G401.6 (cell line): ENCODE measurements at regions not wholly inside any gene's neighbourhood (a gene's known extent, or its start where the extent isn't known, plus 50 kb on each side); places are given as distances from the start of the nearest gene placed in this dataset.
"Not testable (repeated sequence)": the region's sequence is repeated elsewhere in the genome, so short reads cannot be mapped to it uniquely, and the experiment has no call there.

Source experiments
- FAIRE-seq: peaks from 2 replicates; lab custom pipeline; 2012; peaks lifted over from hg19 to GRCh38; lab: Jason Lieb, UNC

- FAIRE-seq, result not testable (repeated sequence)
Observed at GRCh38 chr17:43345515-43345914, 53.3 kb upstream of the ARL4D start.

DNA sequence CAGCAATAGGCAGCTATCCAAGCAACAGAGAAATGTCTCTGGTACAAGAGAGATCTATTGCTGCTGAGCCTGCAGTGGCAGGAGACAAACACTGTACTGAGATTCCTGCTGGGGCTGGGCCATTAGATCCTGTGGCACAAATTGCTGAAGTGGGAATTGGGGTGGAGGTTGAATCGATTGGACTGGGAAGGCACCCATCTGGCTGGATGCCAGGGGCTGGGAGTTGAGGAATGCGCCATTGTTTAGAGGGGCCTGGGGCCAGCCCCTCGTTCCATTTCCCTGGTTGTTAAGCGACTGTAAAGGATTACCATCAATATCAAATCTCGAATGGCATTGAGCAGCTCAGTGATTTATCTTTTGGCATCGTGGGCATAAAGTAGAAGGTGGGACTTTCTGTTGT is 54.1 kb upstream of the ARL4D start:
- no peak for FAIRE-seq

DNA sequence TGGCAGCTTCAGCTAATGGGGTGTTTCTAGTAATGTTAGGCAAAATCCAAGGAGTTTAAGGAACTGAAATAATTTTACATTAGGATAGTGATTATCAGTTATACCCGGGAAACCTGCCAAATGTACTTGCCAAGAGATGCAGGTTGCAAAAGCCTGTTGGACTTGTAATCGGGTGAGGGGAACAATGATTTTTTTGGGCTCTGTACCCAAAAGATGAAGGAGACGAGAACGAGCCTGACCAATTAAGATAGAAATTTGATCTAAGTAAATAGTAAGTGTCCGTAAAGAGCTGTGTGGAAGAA is 56.3 kb upstream of the ARL4D start:
- no peak for FAIRE-seq

DNA sequence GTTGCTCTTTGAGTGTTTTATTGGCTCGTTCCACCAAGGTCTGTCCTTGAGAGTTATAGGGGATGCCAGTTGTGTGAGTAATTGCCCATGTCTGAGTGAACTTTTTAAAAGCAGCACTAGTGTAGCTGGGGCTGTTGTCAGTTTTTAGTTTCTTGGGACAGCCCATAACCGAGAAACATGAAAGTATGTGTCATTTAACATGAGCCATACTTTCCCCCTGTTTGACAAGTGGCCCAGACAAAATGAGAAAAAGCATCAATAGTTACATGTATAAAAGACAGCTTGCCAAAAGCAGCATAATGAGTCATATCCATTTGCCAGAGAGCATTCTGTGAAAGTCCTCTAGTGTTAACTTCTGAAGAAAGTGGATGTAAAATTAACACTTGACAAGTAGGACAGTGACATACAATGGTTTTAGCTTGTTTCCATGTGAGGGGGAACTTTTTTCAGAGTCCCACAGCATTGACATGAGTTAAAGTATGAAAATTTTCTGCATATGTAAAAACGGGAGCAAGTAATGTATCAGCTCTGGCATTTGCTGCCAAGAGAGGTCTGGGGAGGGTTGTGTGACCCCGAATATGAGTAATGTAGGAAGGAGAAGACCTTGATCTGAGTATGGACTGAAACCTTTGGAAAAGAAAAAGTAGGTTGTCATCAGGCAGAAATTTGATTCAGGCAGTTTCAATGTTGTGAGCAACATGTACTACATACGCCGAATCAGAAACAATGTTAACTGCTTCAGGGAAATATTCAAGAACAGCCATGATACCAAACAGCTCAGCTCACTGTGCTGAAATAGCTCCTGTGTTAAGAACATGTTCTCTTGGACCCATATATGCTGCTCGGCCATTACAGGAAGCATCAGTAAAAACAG is 56.8 kb upstream of the ARL4D start:
- no peak for FAIRE-seq

GRCh38 chr17:43338886-43339516 is 59.8 kb upstream of the ARL4D start:
- FAIRE-seq, result peak; percentile 3

GRCh38 chr17:43337684-43338428 is 60.9 kb upstream of the ARL4D start:
- no peak for FAIRE-seq

DNA sequence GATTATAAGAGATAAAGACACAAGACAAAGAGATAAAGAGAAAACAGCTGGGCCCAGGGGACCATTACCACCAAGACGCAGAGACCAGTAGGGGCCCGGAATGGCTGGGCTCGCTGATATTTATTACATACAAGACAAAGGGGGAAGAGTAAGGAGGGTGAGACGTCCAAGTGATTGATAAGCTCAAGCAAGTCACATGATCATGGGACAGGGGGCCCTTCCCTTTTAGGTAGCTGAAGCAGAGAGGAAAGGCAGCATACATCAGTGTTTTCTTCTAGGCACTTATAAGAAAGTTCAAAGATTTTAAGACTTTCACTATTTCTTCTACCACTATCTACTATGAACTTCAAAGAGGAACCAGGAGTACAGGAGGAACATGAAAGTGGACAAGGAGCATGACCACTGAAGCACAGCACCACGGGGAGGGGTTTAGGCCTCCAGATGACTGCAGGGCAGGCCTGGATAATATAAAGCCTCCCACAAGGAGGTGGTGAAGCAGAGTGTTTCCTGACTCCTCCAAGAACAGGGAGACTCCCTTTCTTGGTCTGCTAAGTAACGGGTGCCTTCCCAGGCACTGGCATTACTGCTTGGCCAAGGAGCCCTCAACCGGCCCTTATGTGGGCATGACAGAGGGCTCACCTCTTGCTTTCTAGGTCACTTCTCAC is 63.9 kb upstream of the ARL4D start:
- no peak for FAIRE-seq

DNA sequence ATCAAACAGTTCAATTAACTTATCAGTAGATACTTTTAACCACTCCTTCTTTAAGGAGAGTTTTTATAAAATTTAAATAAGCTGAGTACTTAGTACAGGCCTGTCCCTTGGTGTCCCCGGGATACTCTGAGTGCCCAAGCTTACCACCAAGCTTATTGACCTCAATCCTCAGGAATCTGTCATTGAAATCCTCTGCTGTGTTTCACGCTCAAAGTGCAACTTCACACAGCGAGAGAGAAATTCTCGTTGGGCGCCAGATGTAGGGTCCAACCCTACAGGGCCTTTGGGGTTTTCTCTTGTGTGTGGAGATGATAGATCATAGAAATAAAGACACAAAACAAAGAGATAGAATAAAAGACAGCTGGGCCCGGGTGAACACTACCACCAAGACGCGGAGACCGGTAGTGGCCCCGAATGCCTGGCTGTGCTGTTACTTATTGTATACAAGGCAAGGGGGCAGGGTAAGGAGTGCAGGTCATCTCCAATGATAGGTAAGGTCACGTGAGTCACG is 65.3 kb upstream of the ARL4D start:
- no peak for FAIRE-seq

GRCh38 chr17:43332230-43332629 is 66.6 kb upstream of the ARL4D start:
- FAIRE-seq, result no peak

DNA sequence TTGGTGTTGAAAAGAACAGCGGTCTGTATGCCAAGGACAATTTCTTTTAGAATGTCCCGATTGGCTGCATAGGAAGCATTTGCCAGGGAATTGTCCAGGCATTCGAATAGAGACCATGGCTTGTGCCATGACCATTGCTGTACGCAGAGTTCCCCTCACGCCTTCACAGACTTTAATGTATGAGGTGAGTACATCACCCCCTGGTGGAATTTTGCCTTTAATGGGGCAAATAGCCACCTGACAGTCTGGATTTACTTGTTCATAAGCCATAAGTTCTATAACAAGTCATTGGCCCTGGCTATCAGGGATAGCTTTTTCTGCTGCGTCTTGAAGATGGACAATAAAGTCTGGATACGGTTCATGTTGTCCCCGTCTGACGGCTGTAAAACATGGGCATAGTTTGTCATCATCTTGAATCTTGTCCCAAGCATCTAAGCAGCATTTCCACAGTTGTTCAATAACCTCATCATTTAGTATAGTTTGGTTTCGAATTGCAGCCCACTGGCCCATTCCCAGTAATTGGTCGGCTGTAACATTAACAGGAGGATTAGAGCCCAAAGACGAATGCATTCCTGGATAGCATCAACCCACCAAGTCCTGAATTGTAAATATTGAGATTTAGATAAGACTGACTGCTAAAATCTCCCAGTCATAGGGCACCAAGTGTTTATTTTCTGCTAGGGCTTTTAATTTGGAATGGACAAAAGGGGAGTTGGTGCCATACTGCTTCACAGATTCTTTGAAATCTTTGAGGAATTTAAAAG is 67.7 kb upstream of the ARL4D start:
- no peak for FAIRE-seq

DNA sequence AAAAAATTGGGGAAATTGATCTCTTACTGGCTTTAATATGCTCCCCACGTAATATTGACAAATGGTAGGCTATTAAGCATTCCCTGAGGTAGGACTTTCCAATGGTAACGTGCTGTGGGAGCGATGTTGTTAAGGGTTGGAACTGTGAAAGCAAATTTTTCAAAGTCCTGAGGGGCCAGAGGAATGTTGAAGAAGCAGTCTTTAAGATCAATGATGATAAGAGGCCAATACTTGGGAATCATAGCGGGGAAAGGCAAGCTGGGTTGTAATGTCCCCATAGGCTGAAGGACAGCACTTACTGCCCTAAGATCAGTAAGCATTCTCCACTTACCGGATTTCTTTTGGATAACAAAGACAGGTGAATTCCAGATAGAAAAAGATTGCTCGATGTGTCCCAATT is 69.6 kb upstream of the ARL4D start:
- FAIRE-seq, result no peak

- no peak for FAIRE-seq
Observed at GRCh38 chr17:43328650-43329049, 70.1 kb upstream of the ARL4D start.

- FAIRE-seq, result no peak
Observed at GRCh38 chr17:43327834-43328420, 70.9 kb upstream of the ARL4D start.

DNA sequence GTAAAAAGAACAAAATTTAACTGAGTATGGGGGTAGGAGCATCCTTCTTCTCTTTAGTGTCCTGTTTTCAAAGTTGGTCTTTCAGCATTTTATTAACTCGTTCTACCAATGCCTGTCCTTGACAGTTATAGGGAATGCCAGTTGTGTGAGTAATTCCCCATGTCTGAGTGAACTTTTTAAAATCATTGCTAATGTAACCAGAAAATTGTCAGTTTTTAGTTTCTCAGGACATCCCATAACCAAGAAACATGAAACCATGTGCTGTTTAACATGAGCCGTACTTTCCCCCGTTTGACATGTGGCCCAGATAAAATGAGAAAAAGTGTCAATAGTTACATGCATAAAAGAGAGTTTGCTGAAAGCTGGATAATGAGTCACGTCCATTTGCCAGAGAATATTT is 71.4 kb upstream of the ARL4D start:
- FAIRE-seq, result no peak

GRCh38 chr17:43326490-43327275 is 72.1 kb upstream of the ARL4D start:
- no peak for FAIRE-seq

DNA sequence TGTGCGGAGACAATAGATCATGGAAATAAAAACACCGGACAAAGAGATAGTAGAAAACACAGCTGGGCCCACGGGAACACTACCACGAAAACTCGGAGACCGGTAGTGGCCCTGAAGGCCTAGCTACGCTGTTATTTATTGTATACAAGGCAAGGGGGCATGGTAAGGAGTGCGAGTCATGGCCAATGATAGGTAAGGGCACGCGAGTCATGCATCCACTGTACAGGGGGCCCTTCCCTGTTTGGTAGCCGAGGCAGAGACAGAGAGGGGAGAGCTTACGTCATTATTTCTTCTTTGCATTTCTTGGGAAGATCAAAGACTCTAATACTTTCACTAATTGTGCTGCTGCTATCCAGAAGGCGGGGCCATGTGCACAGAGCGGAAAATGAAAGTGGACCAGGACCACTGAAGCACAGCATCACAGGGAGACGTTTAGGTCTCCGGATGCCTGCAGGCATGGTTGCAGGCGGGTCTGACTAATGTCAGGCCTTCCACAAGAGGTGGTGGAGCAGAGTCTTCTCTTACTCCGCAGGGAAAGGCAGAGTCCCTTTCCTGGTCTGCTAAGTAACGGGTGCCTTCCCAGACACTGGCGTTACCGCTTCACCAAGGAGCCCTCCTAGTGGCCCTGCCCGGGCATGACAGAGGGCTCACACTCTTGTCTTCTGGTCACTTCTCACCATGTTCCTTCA is 74.4 kb upstream of the ARL4D start:
- no peak for FAIRE-seq

DNA sequence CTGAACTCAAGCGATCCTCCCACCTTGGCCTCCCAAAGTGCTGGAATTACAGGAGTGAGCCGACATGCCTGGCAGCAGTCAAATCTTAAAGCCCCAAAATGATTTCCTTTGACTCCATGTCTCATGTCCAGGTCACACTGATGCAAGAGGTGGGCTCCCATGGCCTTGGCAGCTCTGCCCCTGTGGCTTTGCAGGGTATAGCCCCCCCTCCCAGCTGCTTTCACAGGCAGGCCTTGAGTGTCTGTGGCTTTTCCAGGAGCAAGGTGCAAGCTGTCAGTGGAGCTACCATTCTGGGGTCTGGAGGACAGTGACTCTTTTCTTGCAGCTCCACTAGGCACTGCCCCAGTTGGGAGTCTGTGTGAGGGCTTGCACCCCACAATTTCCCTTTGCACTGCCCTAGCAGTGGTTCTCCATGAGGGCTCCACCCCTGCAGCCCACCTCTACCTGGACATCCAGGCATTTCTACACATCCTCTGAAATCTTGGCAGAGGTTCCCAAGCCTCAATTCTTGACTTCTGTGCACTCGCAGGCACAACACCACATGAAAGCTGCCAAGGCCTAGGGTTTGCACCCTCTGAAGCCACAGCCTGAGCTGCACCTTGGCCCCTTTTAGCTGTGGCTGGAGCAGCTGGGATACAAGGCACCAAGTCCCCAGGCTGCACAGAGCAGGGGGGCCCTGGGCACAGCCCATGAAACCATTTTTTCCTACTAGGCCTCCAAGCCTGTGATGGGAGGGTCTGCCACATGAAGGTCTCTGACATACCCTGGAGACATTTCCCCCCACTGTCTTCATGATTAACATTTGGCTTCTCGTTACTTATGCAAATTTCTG is 79.3 kb upstream of the ARL4D start:
- FAIRE-seq, result no peak

- FAIRE-seq, result no peak
Observed at GRCh38 chr17:43316522-43317142, 82.2 kb upstream of the ARL4D start.
